Peyer's patch (tissue), 4 donors: ENCODE measurements at regions not wholly inside any gene's neighbourhood (a gene's known extent, or its start where the extent isn't known, plus 50 kb on each side); places are given as distances from the start of the nearest gene placed in this dataset.

ENCODE experiments used
- CTCF ChIP-seq, 6 experiments: fragments of 450-650 bp in 4 of 6; fragments of 200-600 bp in 2 of 6; sonication (generic) in 1 of 6; IDR thresholded peaks; one replicate each; pipeline ENCODE4 v1.5.1; 2017 to 2019; ENCODE audit warnings: antibody characterized with exemption in 6 of 6, mild to moderate bottlenecking in 3 of 6, moderate library complexity in 1 of 6
- POLR2A ChIP-seq, 2 donors: fragments of 450-650 bp; IDR thresholded peaks; one replicate each; pipeline ENCODE4 v1.5.1; 2017; ENCODE audit warnings: antibody characterized with exemption in 2 of 2, mild to moderate bottlenecking in 2 of 2, moderate library complexity in 2 of 2

- no peak for TF ChIP-seq CTCF (IDR thresholded peaks at IDR 0.05)
- no peak for TF ChIP-seq POLR2A (IDR thresholded peaks at IDR 0.05)
These were observed 276.2 kb upstream of the TNC start for GRCh38 chr9:115393976-115394775.
